ENCODE measurements at regions not wholly inside any gene's neighbourhood (a gene's known extent, or its start where the extent isn't known, plus 50 kb on each side); places are given as distances from the start of the nearest gene placed in this dataset.
"Not testable (repeated sequence)": the region's sequence is repeated elsewhere in the genome, so short reads cannot be mapped to it uniquely, and the experiment has no call there.

DNA sequence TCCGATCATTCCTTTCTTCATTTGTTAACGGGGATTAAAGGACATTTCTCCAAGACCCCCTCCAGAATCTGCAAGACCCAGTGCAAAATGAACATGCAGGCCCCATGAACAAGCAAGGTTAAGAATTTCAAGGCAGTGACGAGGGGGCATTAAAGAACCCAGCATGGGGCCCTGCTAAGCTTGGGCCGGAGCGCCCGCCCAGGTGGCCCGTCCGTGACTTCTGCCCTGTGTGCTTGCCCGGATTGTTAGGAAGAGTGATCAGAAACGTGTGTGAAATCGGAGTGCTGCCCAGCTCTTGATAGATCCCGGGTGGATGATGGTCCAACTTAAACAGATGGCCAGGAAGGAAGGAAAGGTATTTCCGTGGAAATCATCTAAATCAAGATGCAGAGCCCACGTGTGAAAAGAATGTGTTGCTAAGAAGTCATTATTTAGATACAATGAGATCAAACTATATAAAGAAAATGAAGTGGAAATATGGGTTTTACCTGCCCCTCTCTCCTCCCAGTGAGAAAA is 213.6 kb downstream of the KLF6 start:
- H3K9me3 Mint-ChIP-seq = no peaks in the 10 kb centered on the region
- ATAC-seq (no peak), DNase-seq (no peak)
- H3K4me3 Mint-ChIP-seq = no peak overlapping the region
- peaks cover 0 to 10% (median 7%) of the 10 kb centered on the region in 4 donors for H3K4me1 Mint-ChIP-seq
- H3K36me3 Mint-ChIP-seq = peaks cover 0 to 2% (median 0%) of the 10 kb centered on the region in 3 donors
- H3K27me3 Mint-ChIP-seq = peaks cover 0 to 4% (median 0%) of the 10 kb centered on the region in 5 donors
- POLR2A ChIA-PET = no interaction called here
- no peak overlapping the region for H3K27ac Mint-ChIP-seq

DNA sequence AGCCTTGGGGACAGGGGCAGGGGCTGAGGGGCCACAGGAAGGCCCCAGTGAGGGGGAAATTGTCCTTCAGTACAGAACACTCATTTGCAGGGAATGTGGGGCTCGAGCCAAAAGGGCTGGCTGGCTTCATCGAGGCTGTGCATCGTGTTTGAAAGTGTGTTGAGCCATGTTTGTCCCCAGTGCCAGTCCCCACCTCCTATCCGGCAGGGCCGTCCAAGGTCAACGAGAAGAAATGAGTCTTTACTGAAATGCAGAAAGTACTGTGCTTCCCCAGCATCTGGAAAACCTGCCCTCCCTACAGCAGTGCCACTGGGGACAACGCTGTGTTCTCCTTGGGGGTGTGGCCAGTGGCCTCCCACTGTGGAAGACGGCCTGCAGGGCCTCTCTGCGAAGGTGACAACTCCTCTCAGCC is 214.1 kb downstream of the KLF6 start:
- ATAC-seq (no peak), DNase-seq (no peak)
- Mint-ChIP-seq H3K36me3 (peaks cover 0 to 2% (median 0%) of the 10 kb centered on the region in 3 donors), H3K4me3 (no peak overlapping the region), H3K4me1 (peaks cover 0 to 10% (median 7%) of the 10 kb centered on the region in 4 donors), H3K9me3 (peaks cover 0 to 2% (median 0%) of the 10 kb centered on the region in 9 donors), H3K27ac (no peak overlapping the region), H3K27me3 (peaks cover 0 to 4% (median 0%) of the 10 kb centered on the region in 5 donors)
- POLR2A ChIA-PET = no interaction called here

- H3K27me3 Mint-ChIP-seq = peaks cover 0 to 1% (median 0%) of the 10 kb centered on the region in 5 donors
- peaks cover 0 to 2% (median 0%) of the 10 kb centered on the region in 3 donors for H3K36me3 Mint-ChIP-seq
- no peak for ATAC-seq
- POLR2A ChIA-PET = no interaction called here
- DNase-seq = no peak
- peak overlapping the region in 1 of 10 donors; percentile 35 for H3K27ac Mint-ChIP-seq
- H3K4me3 Mint-ChIP-seq = no peak overlapping the region
- H3K9me3 Mint-ChIP-seq = peaks cover 0 to 6% (median 0%) of the 10 kb centered on the region in 9 donors
- H3K4me1 Mint-ChIP-seq = peaks cover 0 to 10% (median 7%) of the 10 kb centered on the region in 4 donors
Observed at GRCh38 chr10:3570131-3570729, 214.8 kb downstream of the KLF6 start.

- peaks cover 0 to 3% (median 0%) of the 10 kb centered on the region in 5 donors for H3K27me3 Mint-ChIP-seq
- POLR2A ChIA-PET = no interaction called here
- H3K27ac Mint-ChIP-seq = no peak overlapping the region
- no peak overlapping the region for H3K4me3 Mint-ChIP-seq
- H3K4me1 Mint-ChIP-seq = peaks cover 0 to 10% (median 7%) of the 10 kb centered on the region in 4 donors
- peaks cover 0 to 6% (median 0%) of the 10 kb centered on the region in 9 donors for H3K9me3 Mint-ChIP-seq
- no peak for DNase-seq
- peaks cover 0 to 2% (median 0%) of the 10 kb centered on the region in 3 donors for H3K36me3 Mint-ChIP-seq
- ATAC-seq = no peak
Observed at GRCh38 chr10:3568983-3569382, 216.0 kb downstream of the KLF6 start.

DNA sequence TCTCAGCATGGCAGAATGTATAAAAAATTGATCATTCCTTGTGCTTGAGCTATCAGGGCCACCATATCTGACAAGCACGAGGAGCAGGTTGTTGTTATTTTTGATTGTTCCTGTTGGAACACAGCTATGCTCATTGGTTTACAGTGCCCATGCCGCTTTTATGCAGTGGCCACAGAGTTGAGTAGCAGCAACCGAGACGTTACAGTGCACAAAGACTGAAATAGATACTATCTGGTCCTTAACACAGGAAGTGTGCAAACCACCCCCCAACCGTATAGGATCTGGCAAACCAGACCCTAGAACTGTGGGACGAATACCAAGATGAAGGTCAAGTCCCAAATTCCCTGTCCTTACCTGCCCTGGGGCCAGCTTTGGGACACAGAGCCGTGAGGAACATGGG is 216.6 kb downstream of the KLF6 start:
- Mint-ChIP-seq H3K9me3 (peaks cover 0 to 6% (median 0%) of the 10 kb centered on the region in 9 donors), H3K27ac (peak overlapping the region in 1 of 10 donors; percentile 27)
- no peak for DNase-seq

GRCh38 chr10:3567291-3567963 is 217.6 kb downstream of the KLF6 start:
- POLR2A ChIA-PET = no interaction called here
- Mint-ChIP-seq H3K4me1 (peaks cover 0 to 10% (median 7%) of the 10 kb centered on the region in 4 donors), H3K9me3 (peaks cover 0 to 6% (median 0%) of the 10 kb centered on the region in 9 donors), H3K27ac (peak overlapping the region in 1 of 10 donors; percentile 33), H3K4me3 (no peak overlapping the region), H3K36me3 (peaks cover 0 to 2% (median 0%) of the 10 kb centered on the region in 3 donors), H3K27me3 (peaks cover 0 to 2% (median 0%) of the 10 kb centered on the region in 5 donors)
- DNase-seq = no peak
- no peak for ATAC-seq

More for the DNA sequence above, 216.6 kb downstream of the KLF6 start:
- Mint-ChIP-seq H3K4me3 (no peak overlapping the region), H3K36me3 (peaks cover 0 to 2% (median 0%) of the 10 kb centered on the region in 3 donors), H3K27me3 (peaks cover 0 to 2% (median 0%) of the 10 kb centered on the region in 5 donors), H3K4me1 (peaks cover 0 to 10% (median 7%) of the 10 kb centered on the region in 4 donors)
- POLR2A ChIA-PET = interaction anchor here (0.6 kb wide), 1 partner anchor 385 kb away, joined by 3 read pairs; no protein-coding TSS in a partner anchor
- no peak for ATAC-seq

DNA sequence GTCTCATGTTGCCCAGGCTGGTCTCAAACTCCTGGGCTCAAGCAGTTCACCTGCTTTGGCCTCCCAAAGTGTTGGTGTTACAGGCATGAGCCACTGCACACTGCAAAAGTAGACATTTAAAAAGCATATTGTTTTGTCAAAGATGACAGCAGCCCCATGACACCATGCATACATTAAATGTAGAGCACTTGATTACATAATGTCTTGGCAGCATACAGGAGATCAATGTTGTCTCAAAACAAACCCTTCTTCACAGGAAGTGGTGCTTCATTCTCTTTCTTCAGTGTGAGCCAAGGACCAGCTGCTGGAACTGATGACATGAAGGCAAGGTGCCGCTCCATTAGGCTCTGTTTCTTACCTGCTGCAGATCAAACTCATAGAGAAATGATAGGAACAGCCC is 218.4 kb downstream of the KLF6 start:
- POLR2A ChIA-PET = no interaction called here
- DNase-seq (peak in 2 of 10 donors; percentile 13), ATAC-seq (peak; percentile 39 to 43)
- Mint-ChIP-seq H3K4me1 (peaks cover 0 to 10% (median 7%) of the 10 kb centered on the region in 4 donors), H3K4me3 (peak overlapping the region in 1 of 10 donors; percentile 30), H3K27ac (peak overlapping the region in 3 of 10 donors; percentile 7 to 57 (median 43)), H3K36me3 (peaks cover 0 to 2% (median 0%) of the 10 kb centered on the region in 3 donors), H3K9me3 (peaks cover 0 to 6% (median 0%) of the 10 kb centered on the region in 9 donors), H3K27me3 (peaks cover 0 to 2% (median 0%) of the 10 kb centered on the region in 5 donors)

DNA sequence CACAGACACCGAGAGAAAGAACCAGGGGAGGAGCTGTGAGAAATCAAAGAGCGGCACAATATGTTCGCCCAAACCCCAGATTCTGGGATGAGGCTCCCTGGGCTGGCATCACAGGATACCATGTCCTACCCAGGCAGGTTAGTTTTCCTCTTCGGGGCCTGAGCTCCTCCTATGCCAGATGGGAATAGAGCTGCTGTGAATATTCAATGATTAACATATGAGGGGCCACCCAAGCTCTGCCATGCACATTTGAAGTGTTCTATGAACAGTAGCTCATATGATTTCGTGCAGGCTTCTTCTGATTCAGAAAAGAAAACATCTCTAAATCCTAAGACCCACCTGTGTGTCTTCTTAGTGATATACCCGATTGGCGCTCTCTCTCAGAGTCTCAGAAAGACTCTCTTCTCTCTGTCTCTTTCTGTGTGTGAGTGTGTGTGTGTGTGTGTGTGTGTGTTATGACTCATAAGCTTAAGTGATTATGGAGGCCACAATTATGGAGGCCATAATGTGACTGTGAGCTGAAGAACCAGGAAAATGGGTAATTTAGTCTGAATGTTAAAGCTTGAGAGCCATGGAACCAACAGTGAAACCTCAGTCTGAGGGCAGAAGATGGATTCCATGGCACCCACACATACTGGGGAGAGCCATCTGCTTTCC is 220.5 kb downstream of the KLF6 start:
- Mint-ChIP-seq H3K4me3 (no peak overlapping the region), H3K4me1 (peaks cover 0 to 10% (median 7%) of the 10 kb centered on the region in 4 donors), H3K27me3 (peaks cover 0 to 12% (median 2%) of the 10 kb centered on the region in 5 donors), H3K27ac (no peak overlapping the region), H3K9me3 (peaks cover 0 to 6% (median 0%) of the 10 kb centered on the region in 9 donors), H3K36me3 (peaks cover 0 to 2% (median 0%) of the 10 kb centered on the region in 3 donors)
- POLR2A ChIA-PET = no interaction called here
- ATAC-seq = no peak
- no peak for DNase-seq

GRCh38 chr10:3563298-3563697 is 221.7 kb downstream of the KLF6 start:
- H3K4me3 Mint-ChIP-seq = no peak overlapping the region
- ATAC-seq = no peak
- H3K27me3 Mint-ChIP-seq = peaks cover 0 to 23% (median 4%) of the 10 kb centered on the region in 5 donors
- H3K27ac Mint-ChIP-seq = peak overlapping the region in 1 of 10 donors; percentile 35
- peaks cover 0 to 2% (median 0%) of the 10 kb centered on the region in 3 donors for H3K36me3 Mint-ChIP-seq
- POLR2A ChIA-PET = no interaction called here
- no peak for DNase-seq
- peaks cover 0 to 10% (median 7%) of the 10 kb centered on the region in 4 donors for H3K4me1 Mint-ChIP-seq
- peaks cover 0 to 6% (median 0%) of the 10 kb centered on the region in 9 donors for H3K9me3 Mint-ChIP-seq

DNA sequence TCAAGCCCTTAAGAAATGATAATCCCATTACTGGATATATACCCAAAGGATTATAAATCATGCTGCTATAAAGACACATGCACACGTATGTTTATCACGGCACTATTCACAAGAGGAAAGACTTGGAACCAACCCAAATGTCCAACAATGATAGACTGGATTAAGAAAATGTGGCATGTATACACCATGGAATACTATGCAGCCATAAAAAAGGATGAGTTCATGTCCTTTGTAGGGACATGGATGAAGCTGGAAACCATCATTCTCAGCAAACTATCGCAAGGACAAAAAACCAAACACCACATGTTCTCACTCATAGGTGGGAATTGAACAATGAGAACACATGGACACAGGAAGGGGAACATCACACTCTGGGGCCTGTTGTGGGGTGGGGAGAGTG is 224.4 kb downstream of the KLF6 start:
- H3K4me1 Mint-ChIP-seq, H3K36me3 Mint-ChIP-seq, H3K27ac Mint-ChIP-seq, H3K9me3 Mint-ChIP-seq, ATAC-seq, POLR2A ChIA-PET, H3K4me3 Mint-ChIP-seq, DNase-seq: not testable (repeated sequence)
- peaks cover 1 to 35% (median 4%) of the 10 kb centered on the region in 5 donors for H3K27me3 Mint-ChIP-seq

GRCh38 chr10:3559527-3559926 is 225.5 kb downstream of the KLF6 start:
- Mint-ChIP-seq H3K9me3 (no peaks in the 10 kb centered on the region), H3K27me3 (peaks cover 1 to 35% (median 4%) of the 10 kb centered on the region in 5 donors), H3K27ac (no peak overlapping the region), H3K36me3 (no peaks in the 10 kb centered on the region), H3K4me3 (no peak overlapping the region), H3K4me1 (peaks cover 3 to 15% (median 8%) of the 10 kb centered on the region in 4 donors)
- DNase-seq (no peak), ATAC-seq (no peak)
- POLR2A ChIA-PET = no interaction called here

- POLR2A ChIA-PET = no interaction called here
- Mint-ChIP-seq H3K4me1 (peaks cover 7 to 20% (median 13%) of the 10 kb centered on the region in 4 donors), H3K9me3 (no peaks in the 10 kb centered on the region), H3K36me3 (no peaks in the 10 kb centered on the region), H3K27ac (no peak overlapping the region), H3K27me3 (peaks cover 1 to 35% (median 4%) of the 10 kb centered on the region in 5 donors), H3K4me3 (no peak overlapping the region)
- ATAC-seq (no peak), DNase-seq (no peak)
Observed at GRCh38 chr10:3559011-3559410, 226.0 kb downstream of the KLF6 start.
